ENCODE measurements at regions not wholly inside any gene's neighbourhood (a gene's known extent, or its start where the extent isn't known, plus 50 kb on each side); places are given as distances from the start of the nearest gene placed in this dataset.

- no peaks in the 10 kb centered on the region for H3K9me3 ChIP-seq (ENCODE audit: control insufficient read depth, insufficient read depth, low read depth, low read length)
- no peak overlapping the region for H2AFZ ChIP-seq (ENCODE audit: low read length)
- H3K4me1 ChIP-seq (ENCODE audit: control insufficient read depth, extremely low read depth, insufficient read depth, low read length), result no peaks in the 10 kb centered on the region
- no peak overlapping the region for H3K4me2 ChIP-seq (ENCODE audit: extremely low read depth, insufficient read depth, low read length)
- no peak overlapping the region for H3K4me3 ChIP-seq (replicated peaks in 1 of 4; ENCODE audit: control extremely low read depth in 1 of 4, insufficient read depth in 1 of 4, low read depth in 3 of 4, low read length in 4 of 4)
- no peak for TF ChIP-seq EZH2 (IDR thresholded peaks at IDR 0.05; ENCODE audit: low read length, missing control alignments)
- no peak for TF ChIP-seq CTCF (conservative IDR thresholded peaks at IDR 0.05 in 1 of 2, IDR thresholded peaks at IDR 0.05 in 1 of 2; ENCODE audit: low read depth in 1 of 2, low read length in 2 of 2)
- H3K36me3 ChIP-seq (ENCODE audit: control insufficient read depth, insufficient read depth, low read length), result no peaks in the 10 kb centered on the region
- no peaks in the 10 kb centered on the region for H4K20me1 ChIP-seq (ENCODE audit: control insufficient read depth, extremely low read depth, insufficient read depth, low read length)
- no peaks in the 10 kb centered on the region for H3K79me2 ChIP-seq (ENCODE audit: control insufficient read depth, insufficient read depth, low read length)
- no peak for DNase-seq (ENCODE audit: low read depth in 2 of 2)
- no peaks in the 10 kb centered on the region for H3K27me3 ChIP-seq (ENCODE audit: control insufficient read depth, insufficient read depth, low read length)
- H3K9ac ChIP-seq (ENCODE audit: insufficient read depth, low read length), result no peak overlapping the region
- H3K27ac ChIP-seq (ENCODE audit: insufficient read depth, low read length), result no peak overlapping the region
Measured at GRCh38 chr2:15751477-15751876, 159.8 kb downstream of the DDX1 start.

GRCh38 chr2:15752552-15753232, 161.0 kb downstream of the DDX1 start:
- Histone ChIP-seq H3K27me3 (ENCODE audit: control insufficient read depth, insufficient read depth, low read length) (no peaks in the 10 kb centered on the region), H3K4me1 (ENCODE audit: control insufficient read depth, extremely low read depth, insufficient read depth, low read length) (no peaks in the 10 kb centered on the region), H3K9ac (ENCODE audit: insufficient read depth, low read length) (no peak overlapping the region), H2AFZ (ENCODE audit: low read length) (no peak overlapping the region), H3K4me3 (replicated peaks in 1 of 4; ENCODE audit: control extremely low read depth in 1 of 4, insufficient read depth in 1 of 4, low read depth in 3 of 4, low read length in 4 of 4) (no peak overlapping the region), H3K9me3 (ENCODE audit: control insufficient read depth, insufficient read depth, low read depth, low read length) (no peaks in the 10 kb centered on the region), H3K27ac (ENCODE audit: insufficient read depth, low read length) (no peak overlapping the region), H3K79me2 (ENCODE audit: control insufficient read depth, insufficient read depth, low read length) (no peaks in the 10 kb centered on the region), H4K20me1 (ENCODE audit: control insufficient read depth, extremely low read depth, insufficient read depth, low read length) (no peaks in the 10 kb centered on the region), H3K4me2 (ENCODE audit: extremely low read depth, insufficient read depth, low read length) (no peak overlapping the region), H3K36me3 (ENCODE audit: control insufficient read depth, insufficient read depth, low read length) (no peaks in the 10 kb centered on the region)
- TF ChIP-seq EZH2 (IDR thresholded peaks at IDR 0.05; ENCODE audit: low read length, missing control alignments), result no peak
- TF ChIP-seq CTCF (conservative IDR thresholded peaks at IDR 0.05 in 1 of 2, IDR thresholded peaks at IDR 0.05 in 1 of 2; ENCODE audit: low read depth in 1 of 2, low read length in 2 of 2), result no peak
- no peak for DNase-seq (ENCODE audit: low read depth in 2 of 2)

- Histone ChIP-seq H3K9me3 (ENCODE audit: control insufficient read depth, insufficient read depth, low read depth, low read length) (no peaks in the 10 kb centered on the region), H2AFZ (ENCODE audit: low read length) (no peak overlapping the region), H3K9ac (ENCODE audit: insufficient read depth, low read length) (no peak overlapping the region), H3K36me3 (ENCODE audit: control insufficient read depth, insufficient read depth, low read length) (no peaks in the 10 kb centered on the region), H3K4me3 (replicated peaks in 1 of 4; ENCODE audit: control extremely low read depth in 1 of 4, insufficient read depth in 1 of 4, low read depth in 3 of 4, low read length in 4 of 4) (no peak overlapping the region), H3K27me3 (ENCODE audit: control insufficient read depth, insufficient read depth, low read length) (no peaks in the 10 kb centered on the region), H3K79me2 (ENCODE audit: control insufficient read depth, insufficient read depth, low read length) (no peaks in the 10 kb centered on the region), H3K4me2 (ENCODE audit: extremely low read depth, insufficient read depth, low read length) (no peak overlapping the region), H3K27ac (ENCODE audit: insufficient read depth, low read length) (no peak overlapping the region), H3K4me1 (ENCODE audit: control insufficient read depth, extremely low read depth, insufficient read depth, low read length) (no peaks in the 10 kb centered on the region), H4K20me1 (ENCODE audit: control insufficient read depth, extremely low read depth, insufficient read depth, low read length) (no peaks in the 10 kb centered on the region)
- TF ChIP-seq CTCF (conservative IDR thresholded peaks at IDR 0.05 in 1 of 2, IDR thresholded peaks at IDR 0.05 in 1 of 2; ENCODE audit: low read depth in 1 of 2, low read length in 2 of 2) (no peak), EZH2 (IDR thresholded peaks at IDR 0.05; ENCODE audit: low read length, missing control alignments) (no peak)
- no peak for DNase-seq (ENCODE audit: low read depth in 2 of 2)
Measured at GRCh38 chr2:15753233-15753798, 161.6 kb downstream of the DDX1 start.
